Peyer's patch (tissue), 4 donors: ENCODE measurements at regions not wholly inside any gene's neighbourhood (a gene's known extent, or its start where the extent isn't known, plus 50 kb on each side); places are given as distances from the start of the nearest gene placed in this dataset.

ENCODE experiments used
- POLR2A ChIP-seq, 2 donors: fragments of 450-650 bp; IDR thresholded peaks; one replicate each; pipeline ENCODE4 v1.5.1; 2017; ENCODE audit warnings: antibody characterized with exemption in 2 of 2, mild to moderate bottlenecking in 2 of 2, moderate library complexity in 2 of 2
- TF ChIP-seq, protein P1 (sequence below), 6 experiments: fragments of 450-650 bp in 4 of 6; fragments of 200-600 bp in 2 of 6; sonication (generic) in 1 of 6; IDR thresholded peaks; one replicate each; pipeline ENCODE4 v1.5.1; 2017 to 2019; ENCODE audit warnings: antibody characterized with exemption in 6 of 6, mild to moderate bottlenecking in 3 of 6, moderate library complexity in 1 of 6

DNA sequence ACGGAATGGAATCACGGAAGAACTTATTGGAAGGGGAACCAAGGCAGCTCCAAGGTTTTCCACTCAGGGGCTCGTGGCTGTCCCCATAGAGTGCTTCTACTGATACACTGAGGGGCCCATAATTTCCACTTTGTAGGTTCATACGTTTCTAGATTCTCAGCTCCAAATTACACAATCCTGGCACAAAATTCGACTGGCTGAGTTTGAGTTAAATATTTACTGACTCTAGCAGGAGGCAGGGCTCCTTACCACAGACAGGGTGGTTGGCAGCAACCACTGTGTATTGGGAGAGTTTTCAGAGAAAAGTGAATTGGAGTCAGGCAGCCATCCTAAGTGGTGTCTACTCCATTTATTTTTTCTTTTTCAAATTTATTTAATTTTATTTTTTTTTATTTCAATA, 55.4 kb upstream of the SEC61G start:
- TF ChIP-seq, protein P1, sequence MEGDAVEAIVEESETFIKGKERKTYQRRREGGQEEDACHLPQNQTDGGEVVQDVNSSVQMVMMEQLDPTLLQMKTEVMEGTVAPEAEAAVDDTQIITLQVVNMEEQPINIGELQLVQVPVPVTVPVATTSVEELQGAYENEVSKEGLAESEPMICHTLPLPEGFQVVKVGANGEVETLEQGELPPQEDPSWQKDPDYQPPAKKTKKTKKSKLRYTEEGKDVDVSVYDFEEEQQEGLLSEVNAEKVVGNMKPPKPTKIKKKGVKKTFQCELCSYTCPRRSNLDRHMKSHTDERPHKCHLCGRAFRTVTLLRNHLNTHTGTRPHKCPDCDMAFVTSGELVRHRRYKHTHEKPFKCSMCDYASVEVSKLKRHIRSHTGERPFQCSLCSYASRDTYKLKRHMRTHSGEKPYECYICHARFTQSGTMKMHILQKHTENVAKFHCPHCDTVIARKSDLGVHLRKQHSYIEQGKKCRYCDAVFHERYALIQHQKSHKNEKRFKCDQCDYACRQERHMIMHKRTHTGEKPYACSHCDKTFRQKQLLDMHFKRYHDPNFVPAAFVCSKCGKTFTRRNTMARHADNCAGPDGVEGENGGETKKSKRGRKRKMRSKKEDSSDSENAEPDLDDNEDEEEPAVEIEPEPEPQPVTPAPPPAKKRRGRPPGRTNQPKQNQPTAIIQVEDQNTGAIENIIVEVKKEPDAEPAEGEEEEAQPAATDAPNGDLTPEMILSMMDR (IDR thresholded peaks at IDR 0.05): no peak
- TF ChIP-seq POLR2A (IDR thresholded peaks at IDR 0.05): no peak
